ENCODE measurements at regions not wholly inside any gene's neighbourhood (a gene's known extent, or its start where the extent isn't known, plus 50 kb on each side); places are given as distances from the start of the nearest gene placed in this dataset.

DNA sequence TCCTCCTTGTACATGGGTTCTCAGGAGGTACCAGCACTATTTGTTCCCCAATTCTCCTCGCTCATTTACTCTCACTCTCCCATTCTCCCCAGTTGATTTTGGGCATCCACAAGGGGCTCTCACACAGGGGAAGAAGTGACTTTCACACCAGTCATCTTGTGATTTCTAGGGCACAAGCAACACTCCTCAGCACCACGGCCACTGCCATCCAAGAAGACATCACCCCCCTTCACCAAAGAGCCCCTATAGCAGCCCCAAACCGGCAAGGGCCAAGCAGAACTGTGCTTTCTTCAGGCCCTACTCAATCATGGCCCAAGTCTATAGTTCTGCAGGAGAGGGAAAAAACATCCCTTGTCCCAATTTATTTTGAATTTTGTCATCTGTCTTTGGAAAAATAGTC, 209.2 kb upstream of the ARL4C start:
- TF ChIP-seq POLR2A (IDR thresholded peaks at IDR 0.05; ENCODE audit: control extremely low read depth in 1 of 2, low read depth in 2 of 2, low read length in 2 of 2) (no peak), YY1 (IDR thresholded peaks at IDR 0.05; ENCODE audit: low read depth, low read length) (no peak), TEAD4 (IDR thresholded peaks at IDR 0.05; ENCODE audit: low read depth, low read length) (no peak), TBP (IDR thresholded peaks at IDR 0.05; ENCODE audit: low read depth, low read length) (no peak), POLR2AphosphoS5 (IDR thresholded peaks at IDR 0.05; ENCODE audit: low read depth, low read length) (no peak)
- TF ChIP-seq, protein P1, sequence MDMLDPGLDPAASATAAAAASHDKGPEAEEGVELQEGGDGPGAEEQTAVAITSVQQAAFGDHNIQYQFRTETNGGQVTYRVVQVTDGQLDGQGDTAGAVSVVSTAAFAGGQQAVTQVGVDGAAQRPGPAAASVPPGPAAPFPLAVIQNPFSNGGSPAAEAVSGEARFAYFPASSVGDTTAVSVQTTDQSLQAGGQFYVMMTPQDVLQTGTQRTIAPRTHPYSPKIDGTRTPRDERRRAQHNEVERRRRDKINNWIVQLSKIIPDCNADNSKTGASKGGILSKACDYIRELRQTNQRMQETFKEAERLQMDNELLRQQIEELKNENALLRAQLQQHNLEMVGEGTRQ (IDR thresholded peaks at IDR 0.05; ENCODE audit: low read length): no peak
- TF ChIP-seq, protein P2, sequence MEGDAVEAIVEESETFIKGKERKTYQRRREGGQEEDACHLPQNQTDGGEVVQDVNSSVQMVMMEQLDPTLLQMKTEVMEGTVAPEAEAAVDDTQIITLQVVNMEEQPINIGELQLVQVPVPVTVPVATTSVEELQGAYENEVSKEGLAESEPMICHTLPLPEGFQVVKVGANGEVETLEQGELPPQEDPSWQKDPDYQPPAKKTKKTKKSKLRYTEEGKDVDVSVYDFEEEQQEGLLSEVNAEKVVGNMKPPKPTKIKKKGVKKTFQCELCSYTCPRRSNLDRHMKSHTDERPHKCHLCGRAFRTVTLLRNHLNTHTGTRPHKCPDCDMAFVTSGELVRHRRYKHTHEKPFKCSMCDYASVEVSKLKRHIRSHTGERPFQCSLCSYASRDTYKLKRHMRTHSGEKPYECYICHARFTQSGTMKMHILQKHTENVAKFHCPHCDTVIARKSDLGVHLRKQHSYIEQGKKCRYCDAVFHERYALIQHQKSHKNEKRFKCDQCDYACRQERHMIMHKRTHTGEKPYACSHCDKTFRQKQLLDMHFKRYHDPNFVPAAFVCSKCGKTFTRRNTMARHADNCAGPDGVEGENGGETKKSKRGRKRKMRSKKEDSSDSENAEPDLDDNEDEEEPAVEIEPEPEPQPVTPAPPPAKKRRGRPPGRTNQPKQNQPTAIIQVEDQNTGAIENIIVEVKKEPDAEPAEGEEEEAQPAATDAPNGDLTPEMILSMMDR (IDR thresholded peaks at IDR 0.05; ENCODE audit: control extremely low read depth in 1 of 3, insufficient read depth in 1 of 3, low read depth in 1 of 3, low read length in 3 of 3): no peak
- TF ChIP-seq, protein P3, sequence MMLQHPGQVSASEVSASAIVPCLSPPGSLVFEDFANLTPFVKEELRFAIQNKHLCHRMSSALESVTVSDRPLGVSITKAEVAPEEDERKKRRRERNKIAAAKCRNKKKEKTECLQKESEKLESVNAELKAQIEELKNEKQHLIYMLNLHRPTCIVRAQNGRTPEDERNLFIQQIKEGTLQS (IDR thresholded peaks at IDR 0.05; ENCODE audit: insufficient read depth, low read depth, low read length): no peak
- TF ChIP-seq, protein P4, sequence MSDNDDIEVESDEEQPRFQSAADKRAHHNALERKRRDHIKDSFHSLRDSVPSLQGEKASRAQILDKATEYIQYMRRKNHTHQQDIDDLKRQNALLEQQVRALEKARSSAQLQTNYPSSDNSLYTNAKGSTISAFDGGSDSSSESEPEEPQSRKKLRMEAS (IDR thresholded peaks at IDR 0.05): no peak
